Duodenal mucosa (tissue), 2 donors: ENCODE measurements at regions not wholly inside any gene's neighbourhood (a gene's known extent, or its start where the extent isn't known, plus 50 kb on each side); places are given as distances from the start of the nearest gene placed in this dataset.

Experiments
- H3K27ac ChIP-seq: one replicate; pipeline ENCODE4 v1.7.0; 2013; ENCODE audit warnings: low read depth, low read length
- H3K27me3 ChIP-seq, 2 donors: one replicate each; pipeline ENCODE4 v1.7.0; 2013; ENCODE audit warnings: low read length in 2 of 2, control low read depth in 1 of 2; ENCODE audit not compliant: insufficient read depth in 2 of 2, control insufficient read depth in 1 of 2
- H3K36me3 ChIP-seq, 2 donors: one replicate each; pipeline ENCODE4 v1.7.0; 2013; ENCODE audit warnings: low read length in 2 of 2, control low read depth in 1 of 2; ENCODE audit not compliant: insufficient read depth in 2 of 2, control insufficient read depth in 1 of 2
- H3K4me1 ChIP-seq, 2 donors: one replicate each; pipeline ENCODE4 v1.7.0; 2013; ENCODE audit warnings: low read length in 2 of 2, control low read depth in 1 of 2; ENCODE audit not compliant: insufficient read depth in 2 of 2, control insufficient read depth in 1 of 2
- H3K4me3 ChIP-seq, 2 donors: one replicate each; pipeline ENCODE4 v1.7.0; 2013; ENCODE audit warnings: low read length in 2 of 2, low read depth in 1 of 2
- H3K9ac ChIP-seq, 2 donors: one replicate each; pipeline ENCODE4 v1.7.0; 2013; ENCODE audit warnings: low read length in 2 of 2, low read depth in 1 of 2
- H3K9me3 ChIP-seq, 2 donors: one replicate each; pipeline ENCODE4 v1.7.0; 2013; ENCODE audit warnings: low read length in 2 of 2, control low read depth in 1 of 2; ENCODE audit not compliant: control insufficient read depth in 1 of 2

- no peaks in the 10 kb centered on the region for H3K9me3 ChIP-seq
- H3K4me1 ChIP-seq = no peaks in the 10 kb centered on the region
- H3K9ac ChIP-seq = no peak overlapping the region
- H3K36me3 ChIP-seq = no peaks in the 10 kb centered on the region
- H3K4me3 ChIP-seq = no peak overlapping the region
- H3K27ac ChIP-seq = no peak overlapping the region
- H3K27me3 ChIP-seq = no peaks in the 10 kb centered on the region
Measured at GRCh38 chr3:5063724-5064123, 58.4 kb upstream of the ARL8B start.

- no peak overlapping the region for H3K4me3 ChIP-seq
- no peak overlapping the region for H3K9ac ChIP-seq
- no peaks in the 10 kb centered on the region for H3K27me3 ChIP-seq
- H3K9me3 ChIP-seq = no peaks in the 10 kb centered on the region
- H3K4me1 ChIP-seq = no peaks in the 10 kb centered on the region
- H3K36me3 ChIP-seq = no peaks in the 10 kb centered on the region
- no peak overlapping the region for H3K27ac ChIP-seq
Measured at GRCh38 chr3:5068531-5069050, 53.5 kb upstream of the ARL8B start.

- Histone ChIP-seq H3K9me3 (no peaks in the 10 kb centered on the region), H3K4me1 (no peaks in the 10 kb centered on the region), H3K9ac (no peak overlapping the region), H3K27ac (no peak overlapping the region), H3K27me3 (no peaks in the 10 kb centered on the region), H3K4me3 (no peak overlapping the region), H3K36me3 (no peaks in the 10 kb centered on the region)
Measured at GRCh38 chr3:5069627-5070026, 52.5 kb upstream of the ARL8B start.

DNA sequence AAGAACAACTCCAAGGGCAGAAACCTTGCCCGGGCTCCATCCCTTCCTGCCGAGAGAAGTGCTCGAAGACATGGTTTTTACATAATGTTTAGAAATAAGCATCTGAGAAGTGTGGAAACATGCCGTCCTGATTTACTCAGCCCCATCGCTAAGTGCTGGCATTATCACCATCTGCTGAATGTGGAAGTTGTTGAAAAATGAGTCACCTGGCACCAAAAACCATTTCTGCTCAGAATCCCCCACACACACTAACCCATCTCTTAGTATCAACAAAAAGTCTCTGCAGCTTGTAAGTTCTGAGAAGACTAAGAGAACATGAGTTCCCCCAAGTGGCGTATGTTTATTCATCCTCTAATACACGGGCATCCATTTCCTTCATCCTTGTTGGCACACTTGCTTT, 51.0 kb upstream of the ARL8B start:
- Histone ChIP-seq H3K27me3 (no peaks in the 10 kb centered on the region), H3K9ac (no peak overlapping the region), H3K4me1 (no peaks in the 10 kb centered on the region), H3K36me3 (no peaks in the 10 kb centered on the region), H3K9me3 (no peaks in the 10 kb centered on the region), H3K27ac (no peak overlapping the region), H3K4me3 (no peak overlapping the region)

DNA sequence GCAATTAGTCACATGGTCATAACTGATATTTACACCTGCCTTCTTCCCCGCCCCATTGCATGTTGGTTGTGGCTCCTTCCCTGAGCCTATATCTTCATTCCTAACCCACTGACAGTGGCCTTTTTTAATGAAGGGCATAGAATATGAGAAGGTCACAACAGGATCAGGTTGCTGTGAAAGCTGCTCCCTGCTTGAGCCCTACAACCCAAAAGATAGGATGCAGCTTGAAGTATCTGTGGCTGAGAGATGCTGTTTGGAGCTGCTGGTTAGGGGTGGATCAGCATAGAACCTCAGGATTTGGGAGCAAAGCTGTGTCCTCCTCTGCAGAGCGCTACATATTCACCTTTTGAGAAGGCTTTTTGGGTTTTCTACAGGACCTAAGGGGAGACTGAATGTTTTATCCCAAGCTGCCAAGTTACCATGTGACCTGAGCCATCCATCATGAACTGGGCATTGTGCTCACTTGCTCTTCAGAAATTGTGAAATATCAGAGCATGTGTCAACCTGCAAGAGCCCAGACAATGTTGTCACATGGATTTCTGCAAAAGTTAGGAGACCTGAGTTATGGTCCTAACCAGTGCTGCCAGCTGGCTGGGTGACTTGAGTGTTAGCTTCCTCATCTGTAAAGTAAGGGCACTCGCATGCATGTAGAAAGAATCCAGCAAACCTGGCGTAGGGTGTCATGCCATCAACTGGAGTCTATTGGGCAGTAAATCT, 49.8 kb upstream of the ARL8B start:
- Histone ChIP-seq H3K9me3 (no peaks in the 10 kb centered on the region), H3K27me3 (no peaks in the 10 kb centered on the region), H3K27ac (no peak overlapping the region), H3K9ac (no peak overlapping the region), H3K36me3 (no peaks in the 10 kb centered on the region), H3K4me3 (no peak overlapping the region), H3K4me1 (no peaks in the 10 kb centered on the region)
